SIG-M5 treated with dmso at 0.1 percent for 504 hours (cell line): ENCODE measurements at regions not wholly inside any gene's neighbourhood (a gene's known extent, or its start where the extent isn't known, plus 50 kb on each side); places are given as distances from the start of the nearest gene placed in this dataset.

Experiments
- DNase-seq: peaks from one replicate; lab custom pipeline; 2025; ENCODE audit not compliant: unreplicated experiment; lab: John Stamatoyannopoulos, UW

- DNase-seq, result no peak
Observed at GRCh38 chr10:47246406-47247147, 53.4 kb upstream of the GDF10 start.

DNA sequence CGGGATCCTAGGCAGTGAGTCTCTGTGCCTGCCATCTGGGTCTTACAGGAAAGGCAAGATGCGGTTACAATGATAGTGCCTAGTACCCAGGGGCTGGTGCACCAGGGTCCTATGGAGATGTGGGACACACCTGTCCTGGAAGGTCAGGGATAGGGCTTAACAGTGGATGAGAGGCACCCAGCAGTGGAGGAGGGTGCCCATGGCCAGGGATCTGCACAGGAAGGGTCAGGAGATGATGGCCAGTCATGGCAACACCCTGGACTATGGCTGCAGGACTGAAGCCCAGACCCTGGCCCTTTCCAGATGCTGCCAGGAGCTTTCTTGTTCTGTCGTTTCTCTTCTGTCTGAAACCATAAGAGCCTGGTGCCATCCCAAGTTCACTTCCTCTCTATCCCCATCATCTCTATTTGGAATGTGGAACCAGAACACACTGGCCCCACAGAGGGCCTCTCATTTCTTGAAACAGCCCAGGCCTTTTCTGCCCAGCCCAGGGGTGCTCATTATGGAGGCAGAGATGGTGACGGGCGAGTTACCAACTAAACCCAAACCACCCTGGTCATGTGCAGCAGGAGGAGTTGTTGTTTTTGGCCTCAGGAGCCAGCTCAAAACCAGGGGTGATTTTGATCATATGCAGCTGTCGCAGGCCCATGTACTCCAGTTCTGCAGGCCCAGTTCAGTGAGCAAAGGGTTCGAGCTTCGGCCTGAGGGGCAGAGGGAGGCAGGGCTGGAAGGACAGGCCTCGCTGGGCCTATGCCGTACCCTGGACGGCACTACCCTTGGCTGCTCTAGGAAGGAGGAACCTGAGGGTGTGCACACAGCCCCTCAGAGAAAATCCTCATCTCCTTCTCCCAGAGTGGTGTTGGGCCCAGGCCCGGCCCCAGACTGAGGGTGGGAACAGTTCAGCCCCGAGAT lies 52.6 kb upstream of the GDF10 start:
- DNase-seq, result no peak

DNA sequence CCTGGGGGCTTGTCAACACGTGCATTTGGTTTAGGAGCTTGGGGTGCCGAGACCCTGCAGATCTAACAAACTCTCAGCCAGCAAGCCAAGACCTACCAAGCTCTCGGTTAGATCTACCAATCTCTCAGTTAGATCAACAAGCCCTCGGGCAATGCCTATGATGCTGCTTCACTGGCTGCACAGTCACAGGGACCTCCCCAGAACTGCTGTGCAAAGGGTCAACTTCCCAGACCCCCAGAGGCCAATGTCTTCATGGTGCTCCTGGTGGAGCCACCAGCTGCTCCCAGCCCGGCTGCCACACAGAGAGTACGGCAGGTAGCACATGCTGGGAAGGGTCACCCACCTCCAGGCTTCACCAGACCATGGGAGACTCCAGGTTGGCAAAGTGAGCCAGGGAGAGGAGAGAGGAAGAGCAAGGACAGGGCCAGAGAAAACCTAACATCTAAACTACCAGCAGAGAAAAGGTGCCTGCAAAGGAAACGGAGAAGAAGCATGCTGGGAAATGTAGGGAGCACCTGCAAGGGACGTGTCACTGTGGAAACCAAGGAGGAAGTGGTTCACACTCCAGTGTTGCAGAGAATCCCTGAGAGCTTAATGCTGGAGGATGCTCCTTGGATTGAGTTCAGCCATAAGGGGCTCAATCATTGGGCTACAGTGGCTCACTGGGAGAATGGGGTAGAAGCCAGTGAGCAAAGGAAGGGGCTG lies 51.5 kb upstream of the GDF10 start:
- DNase-seq, result no peak

GRCh38 chr10:47249881-47250280 lies 50.1 kb upstream of the GDF10 start:
- DNase-seq, result no peak
